GM19372 (cell line): ENCODE measurements at regions not wholly inside any gene's neighbourhood (a gene's known extent, or its start where the extent isn't known, plus 50 kb on each side); places are given as distances from the start of the nearest gene placed in this dataset.

Source experiments
- ATAC-seq: cut with Tn5 transposase; IDR thresholded peaks from one replicate; pipeline ENCODE4 v1.9.1; 2021; ENCODE audit warnings: mild to moderate bottlenecking, low read depth, moderate library complexity; ENCODE audit not compliant: unreplicated experiment

DNA sequence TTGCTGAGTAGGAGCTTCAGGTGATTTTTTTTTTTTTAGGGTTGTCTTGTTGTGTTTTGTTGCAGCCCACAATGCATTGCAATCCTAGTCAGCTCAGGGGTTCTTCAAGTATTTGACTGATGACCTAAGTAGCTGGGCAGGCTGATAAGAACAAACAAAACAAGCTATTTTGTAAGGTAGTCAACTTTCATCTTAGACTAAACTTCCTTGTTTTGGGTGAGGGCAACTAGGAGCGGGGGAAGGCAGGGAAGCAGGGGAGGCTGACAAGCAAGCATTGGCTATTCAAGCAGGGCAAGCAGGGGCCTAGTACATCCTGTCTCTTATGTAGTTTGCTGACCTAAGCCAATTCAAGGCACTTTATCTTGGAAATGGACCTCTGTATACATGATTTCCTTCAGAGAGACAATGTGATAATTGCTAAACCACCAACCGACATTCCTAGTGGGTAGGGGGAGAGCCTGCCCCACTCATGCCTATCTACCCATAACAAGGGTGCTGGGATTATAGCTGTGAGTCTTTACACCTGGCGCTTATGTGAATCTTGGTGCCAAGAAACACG, 163.3 kb upstream of the PRKCQ start:
- ATAC-seq: no peak

DNA sequence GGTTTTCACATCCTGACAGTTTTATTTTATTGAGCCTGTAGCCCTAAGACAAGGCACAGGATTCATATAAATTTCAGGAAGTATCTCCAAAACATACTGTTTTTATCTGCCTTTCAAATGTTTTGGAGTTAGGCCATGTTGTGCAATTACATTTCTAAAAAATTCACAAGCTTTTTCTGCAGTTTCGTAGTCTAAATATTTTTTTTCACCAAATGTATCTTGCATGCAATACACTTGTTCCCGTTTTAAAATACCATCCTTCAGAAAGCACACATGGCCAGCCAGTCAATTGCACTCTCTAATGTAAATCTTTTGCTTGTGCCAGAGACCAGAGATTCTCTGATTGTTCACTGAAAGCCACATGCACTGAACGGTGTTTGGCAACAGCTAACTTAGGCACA, 161.5 kb upstream of the PRKCQ start:
- no peak for ATAC-seq

DNA sequence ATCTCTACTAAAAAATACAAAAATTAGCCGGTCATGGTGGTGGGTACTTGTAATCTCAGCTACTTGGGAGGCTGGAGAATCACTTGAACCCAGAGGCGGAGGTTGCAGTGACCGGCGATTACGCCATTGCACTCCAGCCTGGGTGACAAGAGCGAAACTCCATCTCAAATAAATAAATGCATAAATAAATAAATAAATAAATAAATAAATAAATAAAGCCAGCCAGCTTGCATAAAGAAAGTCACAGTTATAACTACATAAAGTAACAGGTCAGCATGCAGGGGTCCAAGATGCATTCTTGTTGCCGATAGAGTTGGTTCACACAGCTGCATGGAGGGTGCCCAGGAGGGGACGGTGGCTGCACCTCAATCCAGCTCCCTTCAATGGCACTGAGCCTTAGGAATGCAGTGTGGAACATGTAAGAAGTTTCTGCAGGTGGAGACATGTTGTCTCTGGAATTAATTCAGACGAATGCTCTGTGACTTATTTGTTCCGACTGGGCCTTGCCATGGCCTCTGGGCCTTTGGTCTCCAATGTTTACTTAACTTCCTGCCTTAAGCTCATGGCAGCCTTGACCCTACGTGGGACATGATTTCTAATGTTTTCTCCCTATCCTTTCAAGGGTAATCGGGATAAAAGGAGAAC, 159.6 kb upstream of the PRKCQ start:
- ATAC-seq: no peak

DNA sequence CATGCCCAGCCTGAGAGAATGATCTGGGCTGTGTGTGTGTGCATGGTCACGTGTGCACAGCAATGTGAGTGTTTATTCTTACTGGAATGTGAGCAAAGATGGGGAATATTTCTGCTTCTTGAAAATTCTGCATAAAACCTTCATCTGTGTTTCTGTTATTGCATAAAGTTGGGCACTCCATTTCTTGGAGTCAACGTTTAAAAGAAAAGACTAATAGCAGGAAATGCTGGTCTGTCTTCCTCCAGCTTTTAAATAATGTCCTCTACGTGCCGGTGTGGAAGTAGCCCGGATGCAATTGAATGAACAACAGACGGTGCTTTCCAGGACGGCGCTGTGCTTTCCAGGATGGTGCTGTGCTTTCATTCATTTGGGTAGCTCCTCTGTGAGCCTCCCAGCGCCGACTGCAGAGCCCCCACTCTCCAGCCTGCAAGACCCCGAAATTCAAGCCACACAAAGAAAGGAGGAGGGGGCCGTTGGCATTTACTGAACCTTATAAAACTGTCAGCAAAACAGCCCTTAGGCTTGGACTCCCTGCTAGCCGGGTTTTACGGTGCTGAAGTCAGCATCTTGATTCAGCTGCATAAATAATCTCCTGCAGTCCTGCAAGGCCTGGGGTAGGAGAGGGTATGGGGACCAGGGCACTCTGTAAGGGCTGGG, 158.2 kb upstream of the PRKCQ start:
- no peak for ATAC-seq

DNA sequence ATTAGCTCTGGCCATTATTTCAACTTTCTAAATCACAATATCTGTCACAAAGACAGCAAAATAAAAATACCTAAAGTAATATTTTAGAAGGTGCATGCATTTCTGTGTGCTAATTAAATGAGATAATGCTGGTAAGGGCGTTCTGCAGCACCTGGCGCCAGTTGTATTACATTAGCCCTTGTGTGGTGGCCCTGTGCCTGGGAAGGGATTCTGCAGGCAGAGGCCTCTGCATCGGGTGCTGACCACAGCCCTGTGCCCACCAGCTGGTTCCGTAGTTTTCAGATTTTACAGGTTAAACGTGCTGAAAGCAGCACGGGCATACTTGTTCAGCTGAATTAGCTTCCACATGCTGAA, 157.7 kb upstream of the PRKCQ start:
- no peak for ATAC-seq

DNA sequence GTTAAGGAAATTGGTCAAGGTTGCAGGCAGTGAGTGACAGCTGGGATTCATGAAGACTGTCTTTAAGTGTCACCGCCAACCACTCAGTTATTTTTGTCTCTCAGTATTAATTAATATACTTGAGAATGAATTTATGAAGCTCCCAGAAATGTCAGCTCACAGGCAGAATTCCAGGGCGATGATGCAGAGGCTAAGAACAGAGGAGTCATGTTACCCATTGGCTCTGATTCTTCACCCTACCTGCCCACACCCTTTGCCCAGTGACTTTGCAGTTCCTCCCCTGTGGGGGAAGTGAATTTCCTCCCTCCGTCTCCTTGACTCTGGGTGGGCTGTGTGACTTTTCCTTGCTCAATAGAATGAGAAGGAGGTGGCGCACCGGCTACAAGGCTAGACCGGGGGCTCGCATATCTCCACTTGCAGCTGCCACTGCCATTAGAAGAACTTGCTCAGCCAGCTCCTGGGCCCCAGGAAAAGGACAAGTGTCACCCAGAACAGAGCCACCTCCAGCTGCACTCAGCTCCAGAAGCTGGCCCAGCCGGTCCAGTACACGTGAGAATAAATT, 157.1 kb upstream of the PRKCQ start:
- no peak for ATAC-seq

DNA sequence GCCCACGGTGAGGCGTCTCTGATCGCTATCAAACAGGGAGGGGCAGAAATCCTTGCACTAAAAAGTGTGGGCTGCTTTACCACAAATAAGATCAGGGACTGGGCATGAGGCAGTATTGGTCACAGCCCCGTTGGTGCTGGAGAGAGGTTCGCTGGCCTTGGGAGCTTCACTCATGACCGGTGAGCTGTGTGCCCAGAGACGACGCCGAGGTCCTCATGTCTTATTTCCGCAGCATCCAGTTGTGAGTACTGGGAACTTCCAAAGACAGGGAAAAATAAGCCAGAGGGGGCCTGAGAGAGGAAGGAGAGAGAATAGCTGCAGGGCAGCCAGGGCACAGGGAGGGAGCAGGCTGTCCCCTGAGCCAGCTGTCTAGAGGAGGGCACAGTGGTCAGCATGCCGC, 154.2 kb upstream of the PRKCQ start:
- ATAC-seq: no peak

DNA sequence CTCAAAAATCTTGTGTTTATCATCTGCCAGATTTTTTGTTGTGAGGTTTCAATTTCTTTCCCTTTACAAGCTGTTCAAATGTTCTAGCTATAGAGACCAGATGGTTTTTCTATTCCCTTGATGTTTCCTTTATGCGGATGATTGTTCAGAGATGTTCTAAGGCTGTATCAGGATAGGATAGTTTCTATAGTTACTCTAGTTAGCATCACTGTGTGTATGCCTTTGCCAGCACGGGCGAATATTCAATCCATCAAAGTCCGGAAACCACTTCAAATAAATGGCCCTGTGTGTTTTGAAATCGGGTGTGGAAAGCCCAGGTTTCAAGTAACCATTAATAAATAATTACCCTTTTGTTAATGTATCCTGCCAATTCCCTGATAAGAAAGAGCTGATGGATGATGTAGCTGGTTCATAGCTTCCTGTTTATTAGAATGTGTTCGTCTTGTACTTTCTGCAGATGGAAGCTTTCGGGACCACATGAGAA, 149.8 kb upstream of the PRKCQ start:
- no peak for ATAC-seq

DNA sequence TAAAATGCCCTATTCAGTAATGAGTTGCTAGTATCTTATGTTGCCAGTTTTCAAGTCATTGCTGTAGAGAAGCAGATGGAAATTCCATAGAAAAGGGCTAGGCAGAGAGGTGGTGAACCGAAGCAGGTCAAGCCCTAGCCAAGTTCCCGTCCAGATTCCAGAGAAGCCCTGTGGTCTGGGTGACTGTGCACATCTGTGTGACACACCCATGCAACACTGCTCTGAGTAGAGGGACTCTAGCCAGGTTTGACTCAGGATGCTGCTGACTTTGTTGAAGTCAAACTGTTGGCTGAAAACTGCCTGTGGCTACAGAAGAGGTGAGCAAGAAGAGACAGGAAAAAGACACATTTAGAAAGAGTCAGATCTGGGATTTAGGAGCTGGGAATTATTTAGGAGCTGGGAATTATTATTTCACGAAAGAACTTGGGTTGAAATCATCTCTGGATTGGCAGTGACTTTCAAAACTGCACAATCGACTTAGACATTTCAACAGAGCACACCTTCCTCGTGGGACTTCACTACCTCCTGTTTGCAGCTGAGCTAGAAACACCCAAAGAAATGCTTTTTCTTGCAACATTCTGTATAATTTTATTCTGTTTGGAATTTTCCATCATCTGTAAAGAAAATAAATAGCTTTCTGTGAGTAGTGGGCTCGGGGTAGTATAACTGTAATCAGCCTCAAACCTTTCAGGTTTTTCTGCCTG, 149.1 kb upstream of the PRKCQ start:
- no peak for ATAC-seq

DNA sequence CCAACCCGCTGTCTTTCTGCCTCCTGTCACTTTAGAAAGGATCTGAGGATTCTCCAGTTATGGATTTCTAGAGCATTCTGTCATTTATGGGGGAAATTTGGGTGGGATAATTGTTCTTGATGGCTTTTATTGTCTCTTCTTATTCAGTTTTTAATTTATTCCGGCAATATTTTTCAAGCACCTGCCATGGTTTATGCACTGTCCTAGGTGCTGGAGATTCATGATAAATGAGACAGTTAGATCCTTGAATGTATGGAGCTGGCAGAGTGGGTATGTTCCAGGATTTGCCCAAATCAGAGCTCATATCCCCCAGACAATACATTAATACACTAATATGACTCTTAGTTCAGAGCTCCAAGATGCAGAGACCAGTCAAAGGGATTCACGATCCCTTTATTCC, 146.8 kb upstream of the PRKCQ start:
- no peak for ATAC-seq

DNA sequence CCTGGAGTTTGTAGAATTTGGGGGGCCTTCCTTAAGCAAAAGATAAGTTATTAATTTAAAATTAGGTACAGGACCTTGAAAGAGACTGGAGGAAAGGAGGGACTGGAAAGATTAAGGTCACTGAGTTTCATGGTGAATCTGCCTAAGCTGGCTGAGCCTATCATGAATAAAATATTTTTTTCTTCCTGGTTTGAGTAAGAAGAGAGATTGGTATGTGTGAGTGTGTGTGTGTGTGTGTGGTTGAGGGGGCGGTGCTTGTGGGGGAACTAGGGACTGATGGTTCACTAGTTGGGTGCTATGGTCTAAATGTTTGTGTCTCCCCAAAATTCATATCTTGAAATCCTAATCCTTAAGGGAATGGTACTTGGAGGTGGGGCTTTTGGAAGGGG, 142.5 kb upstream of the PRKCQ start:
- ATAC-seq: no peak

DNA sequence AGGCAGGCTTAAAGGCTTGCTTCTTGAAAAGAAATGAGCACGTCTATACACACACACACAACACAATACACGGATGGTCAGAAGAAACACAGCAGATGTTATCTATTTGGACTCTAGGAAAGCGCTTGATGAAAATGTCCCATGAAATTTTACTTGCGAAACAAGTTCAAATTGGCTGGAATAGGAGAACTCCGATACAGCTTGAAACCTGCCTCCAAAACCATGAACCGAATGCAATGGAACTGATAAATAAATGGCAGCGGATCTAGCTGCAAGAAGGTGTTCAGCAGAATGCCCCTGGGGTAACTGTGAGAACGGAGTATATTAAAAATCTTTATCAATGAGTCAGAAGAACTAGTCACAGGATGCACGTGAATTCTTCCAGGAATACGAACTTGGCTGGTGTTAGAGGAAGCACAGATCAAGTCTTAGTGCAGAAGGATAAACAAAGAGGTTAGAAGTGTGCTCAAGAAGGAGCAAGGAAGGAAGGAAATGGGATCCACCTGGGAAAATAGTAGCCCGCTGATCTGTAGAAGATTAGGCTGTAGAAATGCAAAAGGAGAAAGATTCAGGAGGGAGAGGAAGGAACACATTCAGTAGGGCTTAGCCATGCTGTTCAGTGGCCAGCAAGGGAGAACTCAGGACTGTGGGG, 142.0 kb upstream of the PRKCQ start:
- ATAC-seq: no peak

DNA sequence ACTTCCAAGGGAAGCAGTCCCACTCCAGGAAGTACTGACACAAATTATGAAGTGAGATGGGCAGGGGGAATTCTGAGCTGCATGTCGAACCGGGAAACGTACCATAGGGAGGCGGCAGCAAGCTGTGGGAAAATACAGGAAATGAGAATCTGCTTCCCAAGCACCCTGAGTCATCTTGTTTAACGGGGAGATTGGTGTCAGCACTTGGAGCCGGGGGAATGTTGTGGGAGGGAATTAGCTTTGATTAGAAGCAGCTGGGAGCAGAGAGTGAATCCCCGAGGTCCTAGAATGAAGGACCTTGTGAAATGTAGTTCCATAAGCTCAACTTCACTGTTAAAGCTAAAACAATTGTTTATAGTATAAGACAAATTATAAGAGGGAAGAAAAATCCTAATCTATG, 141.4 kb upstream of the PRKCQ start:
- ATAC-seq: no peak

DNA sequence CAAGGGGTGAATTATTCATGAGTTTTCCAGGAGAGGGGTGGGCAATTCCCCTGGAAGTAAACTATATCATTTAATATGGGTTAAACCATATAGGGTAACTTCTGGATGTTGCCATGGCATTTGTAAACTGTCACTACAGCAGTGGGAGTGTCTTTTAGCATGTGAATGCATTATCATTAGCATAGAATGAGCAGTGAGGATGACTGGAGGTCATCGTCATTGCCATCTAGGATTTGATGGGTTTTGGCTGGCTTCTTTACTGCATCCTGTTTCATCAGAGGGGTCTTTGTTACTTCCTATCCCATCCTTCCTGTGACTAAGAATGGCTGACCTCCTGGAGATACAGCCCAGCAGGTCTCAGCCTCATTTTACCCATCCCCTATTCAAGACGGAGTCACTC, 139.5 kb upstream of the PRKCQ start:
- no peak for ATAC-seq

DNA sequence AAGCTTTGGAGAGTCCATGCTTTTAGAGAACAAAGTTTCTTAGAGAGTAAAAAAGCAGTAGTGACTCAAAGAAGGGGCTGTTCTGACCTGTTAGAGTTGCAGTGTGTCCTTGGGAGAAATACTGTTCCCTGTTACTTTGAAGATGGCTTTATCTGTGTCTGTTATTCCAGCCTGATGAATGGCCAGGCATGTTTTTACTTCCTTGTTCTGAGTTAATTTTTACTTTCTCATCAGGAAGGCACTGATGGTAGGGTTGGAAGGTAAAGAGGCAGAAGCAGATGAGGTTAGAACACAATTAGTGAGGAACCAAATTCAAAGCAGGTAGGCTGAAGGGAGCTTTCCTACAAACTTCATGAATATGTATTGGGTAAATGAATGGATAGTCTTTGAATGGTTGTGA, 138.5 kb upstream of the PRKCQ start:
- no peak for ATAC-seq

DNA sequence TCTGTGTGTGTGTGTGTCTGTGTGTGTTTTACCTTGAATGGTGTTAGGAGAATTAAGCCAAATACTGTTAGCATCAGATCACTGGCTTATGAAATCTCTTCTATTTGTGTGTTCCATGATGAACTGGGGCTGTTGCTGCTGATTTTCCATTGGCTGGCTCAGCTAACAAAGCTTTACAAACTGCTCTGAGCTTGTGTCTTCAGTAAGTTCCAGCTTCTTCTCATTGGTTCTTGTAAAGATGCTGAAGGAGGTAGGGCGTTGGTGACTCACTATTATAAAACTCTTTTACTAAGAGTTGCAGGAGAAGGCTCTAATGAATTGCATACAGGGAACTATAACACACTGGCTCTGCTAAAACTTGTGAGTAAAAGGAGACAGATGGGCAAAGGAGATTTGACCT, 136.4 kb upstream of the PRKCQ start:
- ATAC-seq: no peak

DNA sequence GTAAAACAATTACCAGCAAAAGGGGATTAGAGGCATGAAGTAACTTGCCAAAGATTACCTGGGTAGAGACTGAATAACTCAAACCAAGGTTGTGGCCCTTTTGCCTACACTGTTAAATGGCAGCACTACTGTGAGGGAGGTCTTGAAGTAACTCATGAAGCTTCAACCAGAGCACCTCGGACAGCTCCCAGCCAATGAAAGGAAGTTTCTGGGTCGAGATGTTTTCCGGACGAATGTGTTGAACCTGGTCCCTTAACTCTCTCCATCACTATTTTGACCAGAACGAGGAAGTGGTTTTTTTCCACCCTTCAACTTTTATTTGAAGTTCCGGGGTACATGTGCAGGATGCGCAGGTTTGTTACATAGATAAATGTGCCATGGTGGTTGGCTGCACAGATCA, 133.6 kb upstream of the PRKCQ start:
- no peak for ATAC-seq

DNA sequence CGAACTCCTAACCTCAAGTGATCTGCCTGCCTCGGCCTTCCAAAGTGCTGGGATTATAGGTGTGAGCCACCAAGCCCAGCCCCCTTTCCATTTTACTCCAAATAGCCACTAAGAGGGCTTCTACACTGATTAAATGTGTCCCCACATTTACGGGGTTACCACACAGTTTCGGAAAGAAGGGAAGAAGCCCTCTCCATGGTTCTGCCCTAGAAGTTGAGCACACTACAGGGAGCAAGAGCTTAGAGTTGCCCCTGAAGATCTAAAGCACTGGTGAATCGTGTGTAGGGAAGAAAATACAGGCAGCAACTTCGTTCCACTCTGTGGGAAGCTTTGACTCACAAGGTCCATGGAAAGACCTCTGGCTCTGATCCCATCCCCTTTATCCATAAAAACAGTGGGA, 133.0 kb upstream of the PRKCQ start:
- no peak for ATAC-seq

DNA sequence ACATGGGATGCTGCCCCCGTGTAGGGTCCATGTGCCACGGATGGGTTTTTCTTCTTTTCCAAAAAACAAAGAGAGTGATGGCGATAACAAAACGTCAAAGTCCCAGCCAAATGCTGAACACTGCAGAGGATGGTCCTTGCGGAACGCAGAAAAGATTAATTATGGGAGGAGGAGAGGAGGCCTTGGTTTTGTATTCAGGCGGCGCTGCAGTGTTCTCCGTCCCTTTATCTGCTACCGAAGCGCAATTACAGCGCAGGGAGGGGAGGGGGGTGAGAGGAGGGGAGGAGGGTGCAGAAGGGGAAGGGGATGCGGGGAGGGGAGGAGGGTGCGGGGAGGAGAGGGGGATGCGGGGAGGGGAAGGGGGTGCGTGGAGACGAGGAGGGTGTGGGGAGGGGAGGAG, 131.8 kb upstream of the PRKCQ start:
- no peak for ATAC-seq

DNA sequence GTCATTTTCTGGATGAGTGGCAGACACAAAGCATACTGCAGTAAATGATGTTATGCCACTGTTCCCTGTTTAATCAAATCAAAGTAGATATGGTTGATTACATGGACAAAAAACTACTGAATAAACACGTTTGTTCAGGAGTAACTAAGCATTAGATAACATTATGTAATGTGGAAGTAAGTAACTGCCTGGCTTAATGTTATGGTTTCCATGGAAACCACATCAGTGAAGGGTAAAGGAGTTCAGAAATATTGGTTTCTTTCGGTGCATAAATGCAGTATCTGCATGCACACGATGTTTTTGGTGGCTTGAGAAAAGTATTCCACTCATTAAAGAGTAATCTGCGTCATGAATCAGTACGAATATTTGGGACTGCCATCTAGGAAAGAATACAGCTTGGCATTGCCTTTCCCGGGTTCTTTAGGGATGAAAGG, 131.3 kb upstream of the PRKCQ start:
- no peak for ATAC-seq

DNA sequence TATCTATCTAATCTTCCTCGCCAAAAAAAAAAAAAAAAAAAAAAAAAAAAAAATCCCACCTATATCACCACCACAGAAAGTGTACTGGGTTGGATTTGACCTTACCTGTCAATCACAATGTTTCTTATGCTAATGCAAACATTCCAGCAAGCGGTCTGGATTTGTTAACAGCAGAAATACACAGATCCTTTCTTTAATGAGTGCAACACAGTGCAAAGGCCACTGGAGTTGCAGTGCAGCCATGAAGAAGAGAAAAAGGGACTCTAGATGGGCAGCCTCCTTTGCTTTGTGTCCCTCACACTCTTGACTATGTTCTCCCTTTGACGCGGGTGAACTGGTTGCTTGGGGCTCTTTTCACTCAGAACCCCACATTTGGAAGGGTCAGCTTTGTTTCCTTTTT, 127.3 kb upstream of the PRKCQ start:
- no peak for ATAC-seq
